H1 (cell line): ENCODE measurements at regions not wholly inside any gene's neighbourhood (a gene's known extent, or its start where the extent isn't known, plus 50 kb on each side); places are given as distances from the start of the nearest gene placed in this dataset.

Experiments used
- CTCF ChIP-seq, 3 experiments: IDR thresholded peaks; 1 replicate in 2 of 3; 2 replicates in 1 of 3; pipeline versions ENCODE4 v1.5.1 to v1.6.1; 2011; ENCODE audit warnings: low read length in 3 of 3, mild to moderate bottlenecking in 3 of 3, inconsistent platforms in 2 of 3, low read depth in 1 of 3, moderate library complexity in 1 of 3; ENCODE audit not compliant: insufficient read depth in 1 of 3; ENCODE audit errors: control extremely low read depth in 1 of 3
- RFX5 ChIP-seq: IDR thresholded peaks from 2 replicates; pipeline ENCODE4 v1.6.1; 2011; ENCODE audit warnings: low read depth, low read length, improper control_type of control experiment, borderline replicate concordance
- SP1 ChIP-seq: IDR thresholded peaks from 2 replicates; pipeline ENCODE4 v1.6.1; 2011; ENCODE audit warnings: low read depth, low read length

- TF ChIP-seq SP1 (no peak), CTCF (IDR thresholded peaks at IDR 0.05; ENCODE audit: control extremely low read depth in 1 of 3, insufficient read depth in 1 of 3, low read depth in 1 of 3, low read length in 3 of 3) (no peak), RFX5 (no peak)
Observed at GRCh38 chr7:12138421-12138820, 72.7 kb upstream of the TMEM106B start.
